Caki2 (cell line): ENCODE measurements at regions not wholly inside any gene's neighbourhood (a gene's known extent, or its start where the extent isn't known, plus 50 kb on each side); places are given as distances from the start of the nearest gene placed in this dataset.

ENCODE experiments used
- DNase-seq: peaks from one replicate; pipeline ENCODE4 v3.0.0-alpha.2; 2015; ENCODE audit warnings: low read depth
- in situ Hi-C: cut with HindIII; loops from 2 replicates; pipeline ENCODE4 v1.10.0; 2016; ENCODE audit warnings: low sequenced_read_pairs, low pct_unique_long_range_greater_than_20kb, mixed read lengths

- in situ Hi-C loops = no loop called here
- peak; percentile 25 for DNase-seq
Observed at GRCh38 chr4:182103614-182104319, 139.4 kb upstream of the TENM3 start.

GRCh38 chr4:182105416-182105815 lies 137.8 kb upstream of the TENM3 start:
- in situ Hi-C loops = no loop called here
- DNase-seq = no peak

GRCh38 chr4:182107931-182108330 lies 135.3 kb upstream of the TENM3 start:
- no peak for DNase-seq
- in situ Hi-C loops = no loop called here

- DNase-seq = no peak
- in situ Hi-C loops = no loop called here
Observed at GRCh38 chr4:182111586-182111985, 131.6 kb upstream of the TENM3 start.

GRCh38 chr4:182113779-182114178 lies 129.4 kb upstream of the TENM3 start:
- DNase-seq = no peak
- in situ Hi-C loops = no loop called here

- DNase-seq = no peak
- in situ Hi-C loops = no loop called here
Observed at GRCh38 chr4:182124359-182124758, 118.8 kb upstream of the TENM3 start.

GRCh38 chr4:182126096-182126495 lies 117.1 kb upstream of the TENM3 start:
- in situ Hi-C loops = no loop called here
- DNase-seq = no peak

- in situ Hi-C loops = no loop called here
- DNase-seq = no peak
Observed at GRCh38 chr4:182126603-182127002, 116.6 kb upstream of the TENM3 start.

- in situ Hi-C loops = no loop called here
- DNase-seq = no peak
Observed at GRCh38 chr4:182133033-182133432, 110.2 kb upstream of the TENM3 start.

- DNase-seq = no peak
- in situ Hi-C loops = no loop called here
Observed at GRCh38 chr4:182134261-182134660, 108.9 kb upstream of the TENM3 start.

- in situ Hi-C loops = no loop called here
Observed at GRCh38 chr4:182136201-182136600, 107.0 kb upstream of the TENM3 start.

GRCh38 chr4:182137343-182137742 lies 105.9 kb upstream of the TENM3 start:
- in situ Hi-C loops = no loop called here
- DNase-seq = no peak

More at GRCh38 chr4:182136201-182136600, 107.0 kb upstream of the TENM3 start:
- no peak for DNase-seq

GRCh38 chr4:182139491-182139890 lies 103.7 kb upstream of the TENM3 start:
- DNase-seq = no peak
- in situ Hi-C loops = no loop called here

- in situ Hi-C loops = no loop called here
- DNase-seq = no peak
Observed at GRCh38 chr4:182140547-182140946, 102.7 kb upstream of the TENM3 start.

GRCh38 chr4:182141061-182141460 lies 102.1 kb upstream of the TENM3 start:
- in situ Hi-C loops = no loop called here
- no peak for DNase-seq

- in situ Hi-C loops = no loop called here
- no peak for DNase-seq
Observed at GRCh38 chr4:182142176-182143085, 100.8 kb upstream of the TENM3 start.

GRCh38 chr4:182143086-182143821 lies 99.9 kb upstream of the TENM3 start:
- DNase-seq = peak; percentile 51

GRCh38 chr4:182143822-182144625 lies 99.2 kb upstream of the TENM3 start:
- peak; percentile 90 for DNase-seq
- in situ Hi-C loops = no loop called here

More at GRCh38 chr4:182143086-182143821, 99.9 kb upstream of the TENM3 start:
- in situ Hi-C loops = no loop called here
